ENCODE measurements at regions not wholly inside any gene's neighbourhood (a gene's known extent, or its start where the extent isn't known, plus 50 kb on each side); places are given as distances from the start of the nearest gene placed in this dataset.

- DNase-seq (no peak), FAIRE-seq (no peak)
- H3K4me3 ChIP-seq (ENCODE audit: low read length in 3 of 3), result no peak overlapping the region
- intact Hi-C loops (cut with DNase I), result no loop called here
- TF ChIP-seq CTCF (IDR thresholded peaks at IDR 0.05; ENCODE audit: borderline replicate concordance, extremely low read depth, insufficient read depth), result no peak
- no peaks in the 10 kb centered on the region for H3K9me3 ChIP-seq (ENCODE audit: control insufficient read depth in 2 of 3, insufficient read depth in 1 of 3, low read length in 3 of 3)
- H3K36me3 ChIP-seq (ENCODE audit: control insufficient read depth in 2 of 3, insufficient read depth in 3 of 3, low read length in 3 of 3), result no peaks in the 10 kb centered on the region
- H3K9ac ChIP-seq (ENCODE audit: low read length in 3 of 3), result no peak overlapping the region
- H3K4me1 ChIP-seq (ENCODE audit: control insufficient read depth in 2 of 3, insufficient read depth in 2 of 3, low read depth in 1 of 3, low read length in 3 of 3), result no peaks in the 10 kb centered on the region
- H3K27me3 ChIP-seq (ENCODE audit: control insufficient read depth, insufficient read depth, low read length), result no peaks in the 10 kb centered on the region
- H3K27ac ChIP-seq (ENCODE audit: low read depth in 2 of 2, low read length in 2 of 2), result no peak overlapping the region
Measured at GRCh38 chr5:123294544-123294943, 128.7 kb downstream of the CEP120 start.

DNA sequence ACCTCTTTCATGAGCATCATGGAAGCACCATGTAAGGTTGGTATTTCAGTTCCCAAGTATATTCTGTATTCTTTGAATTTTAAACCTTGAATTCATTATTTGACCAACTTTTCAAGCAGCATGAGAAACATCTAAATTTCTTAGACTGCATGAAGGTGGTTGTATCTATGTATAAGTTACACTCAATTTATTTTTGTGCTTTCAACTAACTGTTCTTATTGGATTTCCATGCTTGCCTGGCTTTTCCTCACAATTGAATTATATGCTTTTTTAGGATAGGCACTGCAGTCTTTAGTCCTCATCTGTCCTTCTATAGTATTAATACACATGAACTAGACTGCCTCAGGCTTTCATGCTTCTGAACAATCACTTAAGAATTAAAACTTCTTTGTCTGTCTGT is 134.0 kb downstream of the CEP120 start:
- H3K9me3 ChIP-seq (ENCODE audit: control insufficient read depth in 2 of 3, insufficient read depth in 1 of 3, low read length in 3 of 3), result no peaks in the 10 kb centered on the region
- intact Hi-C loops (cut with DNase I), result no loop called here
- no peak for DNase-seq
- H3K27me3 ChIP-seq (ENCODE audit: control insufficient read depth, insufficient read depth, low read length), result no peaks in the 10 kb centered on the region
- no peak overlapping the region for H3K27ac ChIP-seq (ENCODE audit: low read depth in 2 of 2, low read length in 2 of 2)
- no peak for FAIRE-seq
- H3K9ac ChIP-seq (ENCODE audit: low read length in 3 of 3), result no peak overlapping the region
- no peaks in the 10 kb centered on the region for H3K36me3 ChIP-seq (ENCODE audit: control insufficient read depth in 2 of 3, insufficient read depth in 3 of 3, low read length in 3 of 3)
- no peak for TF ChIP-seq CTCF (IDR thresholded peaks at IDR 0.05; ENCODE audit: borderline replicate concordance, extremely low read depth, insufficient read depth)
- H3K4me3 ChIP-seq (ENCODE audit: low read length in 3 of 3), result no peak overlapping the region
- peaks cover 0 to 3% (median 0%) of the 10 kb centered on the region in 3 donors for H3K4me1 ChIP-seq (ENCODE audit: control insufficient read depth in 2 of 3, insufficient read depth in 2 of 3, low read depth in 1 of 3, low read length in 3 of 3)

- peaks cover 0 to 3% (median 0%) of the 10 kb centered on the region in 3 donors for H3K4me1 ChIP-seq (ENCODE audit: control insufficient read depth in 2 of 3, insufficient read depth in 2 of 3, low read depth in 1 of 3, low read length in 3 of 3)
- intact Hi-C loops (cut with DNase I), result no loop called here
- no peaks in the 10 kb centered on the region for H3K9me3 ChIP-seq (ENCODE audit: control insufficient read depth in 2 of 3, insufficient read depth in 1 of 3, low read length in 3 of 3)
- no peak overlapping the region for H3K27ac ChIP-seq (ENCODE audit: low read depth in 2 of 2, low read length in 2 of 2)
- TF ChIP-seq CTCF (IDR thresholded peaks at IDR 0.05; ENCODE audit: borderline replicate concordance, extremely low read depth, insufficient read depth), result no peak
- no peaks in the 10 kb centered on the region for H3K27me3 ChIP-seq (ENCODE audit: control insufficient read depth, insufficient read depth, low read length)
- DNase-seq, result no peak
- no peak overlapping the region for H3K4me3 ChIP-seq (ENCODE audit: low read length in 3 of 3)
- no peaks in the 10 kb centered on the region for H3K36me3 ChIP-seq (ENCODE audit: control insufficient read depth in 2 of 3, insufficient read depth in 3 of 3, low read length in 3 of 3)
- peak; percentile 62 for FAIRE-seq
- no peak overlapping the region for H3K9ac ChIP-seq (ENCODE audit: low read length in 3 of 3)
Measured at GRCh38 chr5:123287881-123288280, 135.3 kb downstream of the CEP120 start.

DNA sequence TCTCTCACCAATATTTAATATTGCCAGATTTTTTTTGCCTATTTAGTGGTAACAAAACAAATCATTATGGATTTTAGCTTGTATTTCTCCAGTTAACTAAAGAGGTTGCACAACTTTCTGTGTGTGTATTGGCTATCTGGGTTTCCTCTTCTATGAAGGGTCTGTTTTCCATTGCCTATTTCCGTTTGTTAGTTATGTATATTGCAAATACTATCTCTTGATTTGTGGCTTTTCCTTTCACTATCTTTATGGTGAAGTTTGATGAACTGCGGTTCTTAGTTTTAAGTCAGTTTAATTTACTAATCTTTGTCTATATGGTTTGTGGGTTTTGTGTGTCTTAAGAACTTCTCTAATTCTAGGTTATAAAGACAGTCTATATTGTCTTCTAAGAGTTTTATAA is 136.3 kb downstream of the CEP120 start:
- no peak overlapping the region for H3K9ac ChIP-seq (ENCODE audit: low read length in 3 of 3)
- no peaks in the 10 kb centered on the region for H3K36me3 ChIP-seq (ENCODE audit: control insufficient read depth in 2 of 3, insufficient read depth in 3 of 3, low read length in 3 of 3)
- intact Hi-C loops (cut with DNase I), result no loop called here
- H3K27ac ChIP-seq (ENCODE audit: low read depth in 2 of 2, low read length in 2 of 2), result no peak overlapping the region
- DNase-seq (no peak), FAIRE-seq (no peak)
- H3K4me3 ChIP-seq (ENCODE audit: low read length in 3 of 3), result no peak overlapping the region
- peaks cover 0 to 3% (median 0%) of the 10 kb centered on the region in 3 donors for H3K4me1 ChIP-seq (ENCODE audit: control insufficient read depth in 2 of 3, insufficient read depth in 2 of 3, low read depth in 1 of 3, low read length in 3 of 3)
- TF ChIP-seq CTCF (IDR thresholded peaks at IDR 0.05; ENCODE audit: borderline replicate concordance, extremely low read depth, insufficient read depth), result no peak
- no peaks in the 10 kb centered on the region for H3K9me3 ChIP-seq (ENCODE audit: control insufficient read depth in 2 of 3, insufficient read depth in 1 of 3, low read length in 3 of 3)
- no peaks in the 10 kb centered on the region for H3K27me3 ChIP-seq (ENCODE audit: control insufficient read depth, insufficient read depth, low read length)
